ENCODE measurements at regions not wholly inside any gene's neighbourhood (a gene's known extent, or its start where the extent isn't known, plus 50 kb on each side); places are given as distances from the start of the nearest gene placed in this dataset.

GRCh38 chr6:145489583-145489982, 245.7 kb downstream of the EPM2A start:
- no peak for DNase-seq (ENCODE audit: low spot score)

- no peak for DNase-seq (ENCODE audit: low spot score)
Measured at GRCh38 chr6:145490068-145490467, 245.3 kb downstream of the EPM2A start.

DNA sequence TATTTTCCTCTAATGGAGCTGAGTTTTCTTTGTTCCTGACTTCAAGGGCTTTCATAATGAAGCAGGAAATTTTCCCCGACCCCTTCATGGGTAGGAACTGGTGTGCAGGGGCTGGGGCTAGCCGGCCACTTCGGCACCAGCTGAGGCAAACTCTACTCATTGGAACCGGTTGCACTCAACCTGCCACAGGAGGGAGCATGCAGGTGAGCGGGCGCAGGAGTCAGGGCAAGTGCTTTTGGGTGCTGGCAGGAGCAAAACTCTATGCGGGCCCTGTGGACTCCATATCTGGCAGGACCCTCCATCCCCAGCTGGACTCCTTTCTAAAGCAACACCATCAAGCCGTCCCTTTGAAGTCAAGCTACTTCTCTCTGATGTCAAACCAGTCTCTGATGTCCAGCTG, 244.2 kb downstream of the EPM2A start:
- DNase-seq (ENCODE audit: low spot score), result no peak

- DNase-seq (ENCODE audit: low spot score), result no peak
Measured at GRCh38 chr6:145497006-145497405, 238.3 kb downstream of the EPM2A start.

GRCh38 chr6:145498425-145498824, 236.9 kb downstream of the EPM2A start:
- no peak for DNase-seq (ENCODE audit: low spot score)

DNA sequence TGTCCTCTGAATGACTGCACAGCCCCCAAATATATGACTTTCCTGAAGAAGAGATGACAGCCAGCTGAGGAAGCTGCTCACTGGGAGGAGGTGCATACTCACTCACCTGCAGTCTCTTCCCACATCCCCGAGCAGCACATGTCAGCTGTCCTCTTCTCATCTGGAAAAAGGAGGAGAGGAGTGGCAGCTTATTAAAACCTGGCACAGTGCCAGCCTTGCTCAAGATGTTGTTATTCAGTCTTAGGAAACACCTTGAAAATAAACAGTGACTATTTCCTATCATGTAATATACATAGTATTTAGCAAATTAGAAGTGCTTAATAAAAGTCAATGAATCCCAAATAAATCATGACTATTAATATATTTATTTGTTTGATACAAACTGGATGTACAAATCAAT, 232.9 kb downstream of the EPM2A start:
- DNase-seq (ENCODE audit: low spot score), result no peak

DNA sequence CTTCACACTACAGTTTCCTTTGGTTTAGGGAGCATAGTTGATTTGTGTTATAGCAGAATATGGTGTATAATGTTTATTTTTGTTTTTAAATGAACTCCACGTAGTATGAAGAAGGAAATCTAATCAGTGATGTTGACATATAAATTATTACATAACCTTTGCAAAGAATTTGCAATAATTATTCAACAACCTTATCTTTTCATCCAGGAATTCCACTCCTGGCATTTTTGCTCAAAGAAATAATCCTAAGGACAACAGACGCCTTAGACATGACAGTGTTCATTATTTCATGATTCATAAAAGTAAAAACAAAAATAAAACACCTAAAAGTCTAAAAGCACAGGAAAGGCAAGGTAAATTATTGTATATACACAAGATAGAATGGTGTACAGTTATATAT, 229.2 kb downstream of the EPM2A start:
- no peak for DNase-seq (ENCODE audit: low spot score)

- DNase-seq (ENCODE audit: low spot score), result no peak
Measured at GRCh38 chr6:145506565-145506964, 228.8 kb downstream of the EPM2A start.

GRCh38 chr6:145507239-145507638, 228.1 kb downstream of the EPM2A start:
- DNase-seq (ENCODE audit: low spot score), result no peak

- no peak for DNase-seq (ENCODE audit: low spot score)
Measured at GRCh38 chr6:145508107-145508506, 227.2 kb downstream of the EPM2A start.

GRCh38 chr6:145517492-145517891, 217.8 kb downstream of the EPM2A start:
- no peak for DNase-seq (ENCODE audit: low spot score)

- no peak for DNase-seq (ENCODE audit: low spot score)
Measured at GRCh38 chr6:145525038-145525437, 210.3 kb downstream of the EPM2A start.

- DNase-seq (ENCODE audit: low spot score), result no peak
Measured at GRCh38 chr6:145529582-145529981, 205.7 kb downstream of the EPM2A start.

GRCh38 chr6:145530454-145530853, 204.9 kb downstream of the EPM2A start:
- no peak for DNase-seq (ENCODE audit: low spot score)

- no peak for DNase-seq (ENCODE audit: low spot score)
Measured at GRCh38 chr6:145531032-145531431, 204.3 kb downstream of the EPM2A start.

DNA sequence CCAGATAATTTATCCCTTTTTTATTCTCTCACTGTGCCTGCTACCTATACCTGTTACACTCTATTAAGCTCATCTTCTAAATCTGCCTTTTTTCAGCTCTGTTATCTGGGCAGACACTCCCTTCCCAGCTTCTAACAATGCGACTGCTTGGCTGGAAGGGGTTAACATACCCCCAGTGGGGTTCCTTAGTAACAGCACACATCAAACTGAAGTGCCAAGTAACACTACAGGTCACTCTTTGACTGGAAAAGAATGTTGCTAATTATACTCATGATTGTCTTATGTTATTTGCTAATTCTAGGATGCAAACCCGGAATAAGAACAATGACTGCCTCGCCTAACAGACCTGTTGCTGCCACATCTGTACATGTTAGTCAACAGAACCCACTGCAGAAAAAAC, 203.5 kb downstream of the EPM2A start:
- no peak for DNase-seq (ENCODE audit: low spot score)

GRCh38 chr6:145532361-145532760, 203.0 kb downstream of the EPM2A start:
- DNase-seq (ENCODE audit: low spot score), result no peak

GRCh38 chr6:145534989-145535388, 200.3 kb downstream of the EPM2A start:
- no peak for DNase-seq (ENCODE audit: low spot score)

DNA sequence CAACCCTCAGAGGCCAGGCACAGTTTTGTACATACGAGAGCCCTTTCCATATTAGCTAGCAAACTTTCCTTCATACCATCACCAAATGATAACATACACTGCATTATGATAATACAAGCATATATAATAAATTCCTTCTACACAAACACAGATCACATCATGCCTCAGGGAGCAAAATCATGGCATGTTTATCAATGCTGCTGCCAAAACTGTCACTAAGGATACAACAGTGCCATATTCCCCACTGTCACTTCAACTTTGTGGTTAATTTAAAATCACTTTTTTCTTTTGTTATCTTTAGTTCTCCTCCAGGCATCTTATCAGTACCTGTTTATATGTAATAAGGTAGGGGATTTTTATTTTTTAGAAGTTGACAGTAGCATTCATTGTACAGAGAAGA, 196.3 kb downstream of the EPM2A start:
- DNase-seq (ENCODE audit: low spot score), result no peak

DNA sequence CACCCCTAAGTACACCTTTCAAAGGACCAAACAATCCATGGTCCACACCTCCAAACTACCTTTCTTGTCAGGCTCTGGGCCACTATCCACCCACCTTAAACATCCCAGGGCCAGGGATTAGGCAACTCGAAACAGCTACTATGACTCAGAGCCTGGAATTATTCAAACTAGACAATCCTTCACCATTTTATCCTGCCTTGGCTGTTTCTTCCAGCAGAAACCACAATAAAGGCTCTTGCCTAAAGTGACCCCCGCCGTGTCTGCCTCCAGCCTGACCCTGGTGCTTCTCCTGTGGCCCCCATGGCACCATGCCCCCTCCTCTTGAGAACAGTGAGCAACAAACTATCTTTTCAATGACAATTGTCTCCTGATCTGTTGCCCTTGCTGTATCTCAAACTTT, 195.5 kb downstream of the EPM2A start:
- peak; percentile 7 for DNase-seq (ENCODE audit: low spot score)

- DNase-seq (ENCODE audit: low spot score), result no peak
Measured at GRCh38 chr6:145540741-145541140, 194.6 kb downstream of the EPM2A start.

DNA sequence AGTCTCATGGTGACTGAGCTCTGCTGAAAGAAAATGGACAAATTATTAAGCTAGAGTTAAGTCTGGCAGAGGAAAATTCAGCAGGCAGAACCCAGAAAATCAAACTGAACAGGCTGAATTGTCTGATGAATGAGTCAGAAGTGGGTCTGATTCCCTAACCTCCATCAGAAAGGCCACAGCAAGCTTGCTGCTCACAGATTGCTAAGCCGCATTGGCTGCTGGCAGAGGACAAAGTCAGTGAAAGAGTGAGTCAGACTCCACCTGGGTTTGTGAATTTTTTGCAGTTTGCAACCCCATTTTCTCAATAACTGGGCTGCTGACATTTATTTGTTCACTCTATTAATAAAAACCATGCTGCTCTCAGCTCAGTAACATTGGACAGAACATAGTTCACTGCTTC, 191.3 kb downstream of the EPM2A start:
- peak; percentile 17 for DNase-seq (ENCODE audit: low spot score)

DNA sequence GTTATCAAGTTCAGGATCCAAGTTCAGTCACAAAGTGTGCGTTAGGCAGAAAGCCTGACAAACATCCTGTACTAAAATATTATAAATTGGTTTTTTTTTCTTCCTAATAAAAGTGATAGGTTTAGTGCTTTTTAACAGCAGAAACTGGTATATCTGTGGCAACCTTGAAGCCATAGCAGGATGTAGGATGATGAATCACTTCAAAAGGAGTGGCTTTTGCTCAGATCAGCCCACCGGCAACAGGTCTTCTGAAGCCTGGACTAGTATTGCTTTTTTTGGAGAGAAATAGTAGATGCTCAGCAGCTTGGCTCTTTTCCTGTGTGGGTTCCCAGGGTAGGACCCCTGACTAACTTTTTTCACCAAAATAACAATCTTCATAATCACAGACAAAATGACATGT, 190.8 kb downstream of the EPM2A start:
- no peak for DNase-seq (ENCODE audit: low spot score)

DNA sequence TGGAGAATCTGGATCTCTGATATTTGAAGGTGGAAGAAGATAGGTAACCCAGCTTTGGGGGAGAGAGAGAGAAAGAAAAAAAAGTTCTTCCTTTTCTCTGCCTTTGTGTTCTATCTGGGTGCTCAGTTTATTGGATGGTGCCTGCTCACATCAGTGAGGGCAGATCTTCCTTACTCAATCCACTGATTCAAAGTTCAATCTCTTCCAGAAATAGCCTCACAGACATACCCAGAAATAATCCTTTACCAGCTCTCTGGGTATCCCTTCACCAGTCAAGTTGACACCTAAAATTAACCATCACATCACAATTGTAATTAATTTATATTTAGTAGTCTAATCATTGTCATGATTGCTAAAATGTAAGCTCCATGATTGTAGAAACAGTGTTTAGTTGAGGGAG, 189.1 kb downstream of the EPM2A start:
- DNase-seq (ENCODE audit: low spot score), result no peak

All from GM03348 (cell line).